Epidermal melanocyte (primary cell): ENCODE measurements at regions not wholly inside any gene's neighbourhood (a gene's known extent, or its start where the extent isn't known, plus 50 kb on each side); places are given as distances from the start of the nearest gene placed in this dataset.
"Not testable (repeated sequence)": the region's sequence is repeated elsewhere in the genome, so short reads cannot be mapped to it uniquely, and the experiment has no call there.

ENCODE experiments used
- DNase-seq: peaks from one replicate; pipeline ENCODE4 v3.0.0; 2011; ENCODE audit warnings: low spot score; ENCODE audit not compliant: insufficient read length

DNA sequence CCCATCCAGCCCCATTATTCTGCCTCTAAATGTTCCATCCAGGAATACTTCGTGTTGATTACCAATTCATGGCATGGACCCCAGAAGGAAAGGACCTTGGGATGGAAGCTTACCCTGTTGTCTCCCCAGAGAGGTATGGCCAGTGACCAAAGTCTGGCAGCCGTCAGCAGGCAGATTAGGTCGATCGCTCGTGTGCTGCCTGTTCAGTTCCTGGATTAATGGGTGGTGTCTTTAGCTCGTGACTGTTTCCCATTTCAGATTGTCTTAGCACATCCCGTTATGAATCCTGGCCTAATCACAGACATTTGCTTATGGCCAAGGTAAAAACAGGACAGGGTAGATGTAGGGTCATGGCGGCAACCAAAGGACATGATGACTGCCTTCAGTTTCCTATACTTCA is 122.9 kb upstream of the NTF3 start:
- no peak for DNase-seq

DNA sequence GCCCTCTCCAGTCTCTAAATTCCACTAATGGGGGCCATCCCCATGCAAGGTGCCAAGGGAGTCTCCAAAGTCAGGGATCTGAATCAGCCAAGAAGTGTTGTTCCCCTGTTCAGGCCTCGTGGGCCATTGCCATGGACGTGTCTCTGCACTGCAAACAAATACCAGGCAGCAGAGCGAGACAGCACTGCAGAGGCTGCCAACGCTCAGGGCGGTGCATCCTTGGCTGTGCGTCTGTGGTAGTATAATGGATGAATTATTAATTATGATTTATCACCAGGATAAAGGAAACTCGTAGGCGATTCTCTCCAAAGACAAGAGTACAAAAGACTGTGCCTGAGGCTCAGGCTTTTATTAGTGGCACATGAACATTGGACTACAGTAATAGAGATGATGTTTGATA is 122.3 kb upstream of the NTF3 start:
- DNase-seq, result no peak

DNA sequence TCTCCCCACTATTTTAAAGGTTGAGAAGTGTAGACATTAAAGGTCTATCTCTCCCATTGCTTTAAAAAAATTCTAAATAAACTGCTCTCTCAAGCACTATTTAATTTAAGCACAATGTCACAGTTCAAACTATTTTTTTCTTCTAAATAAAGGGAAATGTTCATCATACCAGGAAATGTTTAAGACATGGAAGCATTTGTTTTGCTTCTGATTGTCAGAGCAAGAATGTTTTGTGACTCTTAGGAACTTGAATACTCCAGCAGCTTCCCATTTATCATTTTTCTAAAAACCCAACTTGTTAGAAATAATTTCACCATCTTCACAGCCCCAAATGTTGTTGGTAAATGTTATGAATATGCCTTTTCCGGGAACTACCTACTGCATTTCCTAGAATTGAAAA is 121.8 kb upstream of the NTF3 start:
- DNase-seq, result no peak

GRCh38 chr12:5317556-5317955 is 114.4 kb upstream of the NTF3 start:
- no peak for DNase-seq

GRCh38 chr12:5318874-5319273 is 113.0 kb upstream of the NTF3 start:
- DNase-seq, result no peak

DNA sequence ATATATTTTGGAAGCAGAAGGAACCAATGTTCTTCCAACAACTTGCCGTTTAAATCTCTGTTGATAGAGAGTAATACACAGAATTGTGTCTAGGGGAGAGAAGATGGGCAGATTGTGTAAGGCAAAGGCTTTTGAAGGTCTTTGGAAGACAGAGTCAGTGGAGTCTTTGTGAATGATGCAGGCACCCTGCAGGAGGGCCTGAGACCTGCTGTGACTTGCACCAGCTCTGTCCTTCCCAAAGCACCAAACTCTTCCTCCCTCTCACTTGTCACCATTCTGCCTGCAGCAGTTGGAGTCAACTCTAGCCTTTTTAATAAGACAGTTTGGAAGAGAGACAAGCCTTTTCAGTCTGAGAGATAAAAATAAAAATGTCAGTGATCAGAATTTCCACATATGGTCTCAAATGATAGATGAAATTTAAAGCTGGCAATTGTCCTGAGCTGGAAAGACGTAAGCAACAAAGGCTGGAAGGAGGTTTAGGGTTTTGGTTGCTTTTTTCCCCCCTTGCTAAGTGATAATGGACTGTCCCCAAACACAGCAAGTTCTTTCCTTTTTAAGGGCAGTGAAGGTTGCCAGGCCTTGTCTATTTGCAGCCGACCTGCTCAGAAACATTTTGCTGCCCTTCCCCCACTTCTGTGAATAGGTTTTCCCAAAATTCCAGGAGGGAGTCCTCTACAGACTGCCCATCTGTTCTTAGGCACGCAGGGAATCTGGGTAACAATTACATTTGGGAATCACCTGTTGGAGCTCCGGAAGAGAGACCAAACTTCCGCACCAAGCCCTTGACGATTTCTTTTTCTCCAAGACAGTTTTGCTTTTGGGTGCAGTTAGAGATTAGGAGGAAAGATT is 103.0 kb upstream of the NTF3 start:
- DNase-seq, result no peak

DNA sequence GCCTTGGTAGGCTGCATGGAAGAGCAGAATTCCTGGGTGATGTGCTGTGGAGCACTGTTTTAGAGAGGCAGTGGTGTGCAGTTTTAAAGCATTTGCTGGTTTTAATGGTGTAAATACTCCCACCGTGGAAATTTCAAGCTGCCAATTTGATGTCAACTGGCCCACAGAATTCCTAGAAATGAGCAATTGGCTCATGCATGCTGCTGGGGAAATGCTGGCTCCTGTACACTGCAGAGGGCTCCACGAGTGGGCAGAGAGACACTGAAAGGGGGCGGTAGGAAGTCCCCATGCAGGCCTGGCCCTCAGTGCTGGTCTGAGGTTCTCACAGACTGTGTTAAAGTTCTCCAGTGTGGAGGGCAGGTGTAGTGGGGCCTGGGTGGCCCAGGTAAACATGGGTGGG is 99.4 kb upstream of the NTF3 start:
- no peak for DNase-seq

DNA sequence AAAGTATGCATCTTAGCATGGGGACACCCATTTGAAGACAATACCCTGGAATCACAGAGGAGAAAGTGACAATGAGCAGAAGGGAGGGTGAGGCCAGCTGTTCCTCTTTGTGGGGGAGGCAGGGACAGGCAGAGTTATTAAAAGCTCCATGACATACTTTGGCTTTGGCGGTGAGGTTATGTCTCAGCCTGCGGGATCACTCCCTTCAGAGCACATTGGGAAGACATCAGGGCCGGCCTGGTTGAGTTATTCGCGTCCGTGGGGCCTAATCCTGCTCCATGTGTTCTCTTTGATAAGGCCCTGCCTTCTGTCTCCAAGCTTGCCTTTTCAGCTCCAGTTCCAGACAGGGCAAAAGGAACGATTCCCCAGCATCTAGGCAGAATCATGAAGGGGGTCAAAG is 98.8 kb upstream of the NTF3 start:
- no peak for DNase-seq

DNA sequence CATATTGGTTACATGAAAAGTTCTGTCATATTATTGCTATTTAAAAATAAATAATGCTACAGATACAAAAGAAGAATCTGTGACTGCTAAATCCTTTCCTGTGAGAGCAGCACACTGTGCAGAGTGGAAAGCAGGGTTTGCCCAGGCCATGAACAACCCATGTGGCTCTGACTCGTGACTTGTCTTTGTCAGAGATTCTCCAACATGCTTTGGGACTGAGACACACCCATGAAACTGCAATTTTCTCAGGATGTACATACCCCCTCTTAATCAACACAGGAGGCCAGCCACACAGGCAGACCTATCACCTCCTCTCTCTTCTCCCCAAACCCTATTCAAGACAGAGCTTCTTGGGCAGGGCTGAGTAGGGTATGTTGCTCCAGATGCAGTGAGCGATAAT is 96.8 kb upstream of the NTF3 start:
- no peak for DNase-seq

DNA sequence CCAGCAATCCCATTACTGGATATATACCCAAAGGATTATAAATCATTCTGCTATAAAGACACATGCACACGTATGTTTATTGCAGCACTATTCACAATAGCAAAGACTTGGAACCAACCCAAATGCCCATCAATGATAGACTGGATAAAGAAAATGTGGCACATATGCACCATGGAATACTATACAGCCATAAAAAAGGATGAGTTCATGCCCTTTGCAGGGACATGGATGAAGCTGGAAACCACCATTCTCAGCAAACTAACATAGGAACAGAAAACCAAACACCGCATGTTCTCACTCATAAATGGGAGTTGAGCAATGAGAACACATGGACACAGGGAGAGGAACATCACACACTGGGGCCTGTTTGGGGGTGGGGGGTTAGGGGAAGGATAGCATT is 90.8 kb upstream of the NTF3 start:
- not testable (repeated sequence) for DNase-seq

DNA sequence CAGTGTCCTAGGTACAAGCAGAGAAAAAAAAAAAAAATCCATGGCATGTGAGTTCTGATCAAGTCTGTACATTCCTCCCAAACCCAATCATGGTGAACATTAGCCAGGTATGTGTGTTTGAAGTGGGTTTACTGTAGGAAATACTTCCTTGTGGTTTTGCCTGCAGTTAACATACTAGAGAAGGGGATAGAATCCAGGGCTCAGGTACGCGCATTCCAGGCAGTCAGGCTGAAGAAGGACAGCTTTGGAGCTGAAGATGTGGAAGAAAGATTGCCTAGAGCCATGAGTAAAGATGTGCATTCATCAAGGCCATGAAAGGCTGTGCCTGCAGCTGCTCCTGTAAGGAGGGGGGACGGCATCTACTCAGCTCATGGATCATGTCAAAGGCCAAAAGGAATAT is 88.2 kb upstream of the NTF3 start:
- DNase-seq, result no peak

DNA sequence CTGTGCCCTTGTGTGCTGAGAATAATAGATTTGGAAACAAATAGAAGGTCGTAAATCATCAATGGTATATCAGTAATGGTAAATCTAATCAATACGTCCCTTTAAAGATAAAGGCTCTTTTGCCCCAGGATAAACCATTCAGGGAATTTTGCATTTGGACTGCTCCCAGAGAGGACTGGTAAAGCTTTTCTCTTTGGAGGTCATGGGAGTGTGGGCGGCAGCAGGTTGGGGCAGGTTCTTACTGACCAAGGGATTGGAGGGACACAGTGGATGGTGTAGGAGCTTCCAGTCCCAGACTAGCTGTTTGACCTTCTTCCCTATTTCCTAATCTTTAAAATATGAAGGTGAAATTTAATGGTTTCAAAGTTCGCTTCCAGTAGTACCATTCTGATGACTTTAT is 87.8 kb upstream of the NTF3 start:
- no peak for DNase-seq

DNA sequence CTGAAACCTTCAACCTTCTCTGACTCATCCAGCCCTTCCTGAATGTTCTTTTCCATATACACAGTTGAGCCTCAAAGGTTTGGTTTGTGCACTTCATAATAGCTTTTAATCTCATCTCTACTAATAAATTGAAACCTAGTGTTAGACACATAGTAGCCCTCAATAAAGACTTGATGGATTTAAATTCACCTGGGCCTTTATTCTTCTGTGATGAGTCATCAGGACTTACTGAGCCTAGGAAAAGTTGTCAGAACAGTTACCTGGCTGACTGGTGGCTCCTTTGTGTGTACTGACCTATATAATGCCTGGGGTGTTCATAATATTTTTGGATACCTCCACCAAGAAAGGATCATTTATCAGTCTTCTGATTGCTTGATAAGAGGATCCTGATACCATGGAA is 86.4 kb upstream of the NTF3 start:
- no peak for DNase-seq

DNA sequence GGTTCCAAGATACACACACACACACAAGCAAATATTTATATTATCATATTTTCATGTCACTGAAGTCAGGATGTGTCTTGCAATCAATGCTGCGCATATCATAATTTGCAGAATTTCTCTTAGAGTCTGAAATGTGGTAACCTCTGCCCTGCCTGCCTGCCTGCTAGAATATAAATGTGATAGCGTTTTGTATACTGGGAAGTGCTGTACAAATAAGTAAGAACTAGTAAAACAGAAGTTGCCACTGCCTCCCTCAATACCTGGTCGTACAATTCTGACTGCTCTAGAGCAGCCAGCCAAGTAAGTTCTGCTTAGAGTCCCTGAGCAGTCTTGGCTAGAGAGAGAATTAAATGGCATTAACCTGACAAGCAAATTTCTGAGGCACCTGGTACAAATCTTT is 83.9 kb upstream of the NTF3 start:
- DNase-seq, result no peak

DNA sequence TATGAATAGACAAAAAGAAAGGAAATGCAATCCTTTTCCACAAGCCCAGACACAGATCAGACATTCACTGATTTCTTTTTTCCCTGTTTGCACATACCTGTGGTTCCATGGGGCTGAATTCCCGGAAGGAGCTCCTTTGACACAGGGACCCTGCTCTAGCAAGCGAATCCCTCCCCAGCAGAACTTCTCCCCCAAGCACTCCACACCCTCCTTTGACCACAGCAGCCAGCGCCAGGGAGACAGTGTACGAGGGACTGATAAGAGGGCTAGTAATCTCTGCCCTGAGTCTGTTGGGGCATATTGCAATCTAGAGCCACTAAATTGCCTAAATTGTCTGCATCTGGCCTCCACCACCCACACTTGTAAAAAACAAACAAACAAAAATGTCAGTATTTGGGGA is 83.4 kb upstream of the NTF3 start:
- DNase-seq, result no peak

GRCh38 chr12:5364036-5364770 is 67.7 kb upstream of the NTF3 start:
- DNase-seq, result no peak

GRCh38 chr12:5369298-5369697 is 62.6 kb upstream of the NTF3 start:
- no peak for DNase-seq

DNA sequence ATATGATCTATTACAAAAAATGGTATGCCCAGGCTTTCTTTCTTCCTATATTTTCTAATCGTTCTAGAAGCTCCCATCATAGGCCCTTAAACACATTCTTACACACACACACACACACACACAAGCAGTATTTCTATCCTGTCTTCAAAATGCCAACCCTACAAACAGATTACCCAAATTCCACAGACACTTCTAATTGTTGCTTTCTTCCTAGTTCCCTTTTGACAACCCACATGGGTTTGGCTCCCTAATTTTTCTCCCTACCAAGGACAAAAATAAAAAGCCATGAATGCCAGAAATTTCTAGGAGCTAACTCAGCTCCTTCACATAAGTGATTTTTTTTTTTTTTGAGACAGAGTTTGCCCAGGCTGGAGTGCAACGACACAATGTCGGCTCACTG is 60.3 kb upstream of the NTF3 start:
- DNase-seq, result no peak

DNA sequence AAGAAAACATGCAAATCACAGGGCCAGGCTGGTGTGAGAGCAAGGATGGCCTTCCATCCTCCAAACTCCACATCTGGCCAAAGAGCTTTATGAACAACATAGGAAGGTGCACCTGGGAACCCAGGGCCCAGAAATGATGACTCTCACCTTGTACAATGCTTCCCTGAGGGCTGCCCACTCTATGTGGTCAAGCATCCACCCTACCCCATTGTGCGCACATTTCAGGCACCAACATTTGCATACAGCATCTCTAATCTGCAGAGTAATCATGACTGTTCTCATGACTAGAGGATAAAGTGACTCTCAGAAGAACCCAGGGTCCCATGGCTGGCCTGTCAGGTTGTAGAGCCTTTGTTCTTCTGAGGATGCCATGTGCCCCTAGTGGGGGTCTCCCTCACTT is 57.2 kb upstream of the NTF3 start:
- no peak for DNase-seq

- DNase-seq, result no peak
These were observed 56.2 kb upstream of the NTF3 start for GRCh38 chr12:5375547-5376295.

GRCh38 chr12:5376591-5377207 is 55.2 kb upstream of the NTF3 start:
- DNase-seq, result no peak
